CD4-positive, alpha-beta memory T cell (primary cell): ENCODE measurements at regions not wholly inside any gene's neighbourhood (a gene's known extent, or its start where the extent isn't known, plus 50 kb on each side); places are given as distances from the start of the nearest gene placed in this dataset.

Source experiments
- CTCF ChIA-PET: fragments of 350-600 bp; sonication (Branson Sonifier 250); formaldehyde crosslinking; loops from one replicate; lab custom pipeline; 2021; ENCODE audit warnings: inconsistent platforms; ENCODE audit not compliant: partially characterized antibody; lab: Charles Lee
- POLR2A ChIA-PET: fragments of 350-600 bp; sonication (Branson Sonifier 250); formaldehyde crosslinking; loops from one replicate; lab custom pipeline; 2021; ENCODE audit not compliant: partially characterized antibody; lab: Charles Lee
- DNase-seq, 5 donors: peaks; one replicate each; pipeline versions ENCODE4 v3.0.0 to v3.0.0-alpha.2; 2020 to 2022; ENCODE audit warnings: mixed read lengths in 1 of 5
- H3K27ac ChIP-seq: one replicate; pipeline ENCODE4 v1.7.0; 2013; ENCODE audit warnings: low read depth, low read length
- H3K27me3 ChIP-seq: 2 replicates; pipeline ENCODE4 v1.7.0; 2013; ENCODE audit warnings: mild to moderate bottlenecking, low read length, moderate library complexity; ENCODE audit not compliant: insufficient read depth
- H3K36me3 ChIP-seq: 2 replicates; pipeline ENCODE4 v1.7.0; 2013; ENCODE audit warnings: mild to moderate bottlenecking, low read length, moderate library complexity; ENCODE audit not compliant: insufficient read depth
- H3K4me1 ChIP-seq: 2 replicates; pipeline ENCODE4 v1.7.0; 2013; ENCODE audit warnings: mild to moderate bottlenecking, low read length, moderate library complexity; ENCODE audit not compliant: insufficient read depth
- H3K4me3 ChIP-seq, 2 donors: one replicate each; pipeline ENCODE4 v1.7.0; 2013; ENCODE audit warnings: low read length in 2 of 2, mild to moderate bottlenecking in 1 of 2
- H3K9me3 ChIP-seq, 2 donors: one replicate each; pipeline ENCODE4 v1.7.0; 2013; ENCODE audit warnings: low read length in 2 of 2, control low read depth in 1 of 2; ENCODE audit not compliant: control insufficient read depth in 1 of 2
- H3K27ac Mint-ChIP-seq, 7 donors: one replicate each; pipeline ENCODE4 v1.8.0; 2020 to 2021; ENCODE audit warnings: mixed read lengths in 7 of 7, mild to moderate bottlenecking in 6 of 7, inconsistent platforms in 3 of 7, moderate library complexity in 3 of 7
- H3K27me3 Mint-ChIP-seq, 2 donors: one replicate each; pipeline ENCODE4 v1.8.0; 2020 to 2021; ENCODE audit warnings: mixed read lengths in 2 of 2
- H3K36me3 Mint-ChIP-seq, 2 donors: one replicate each; pipeline ENCODE4 v1.8.0; 2020 to 2021; ENCODE audit warnings: mixed read lengths in 2 of 2, inconsistent platforms in 1 of 2, mild to moderate bottlenecking in 1 of 2
- H3K4me1 Mint-ChIP-seq, 4 donors: one replicate each; pipeline ENCODE4 v1.8.0; 2020 to 2021; ENCODE audit warnings: mixed read lengths in 4 of 4, mild to moderate bottlenecking in 1 of 4
- H3K4me3 Mint-ChIP-seq, 8 donors: one replicate each; pipeline ENCODE4 v1.8.0; 2020 to 2021; ENCODE audit warnings: mixed read lengths in 8 of 8, mild to moderate bottlenecking in 7 of 8, moderate library complexity in 6 of 8, inconsistent platforms in 3 of 8
- H3K9me3 Mint-ChIP-seq, 8 donors: one replicate each; pipeline ENCODE4 v1.8.0; 2020 to 2021; ENCODE audit warnings: mixed read lengths in 8 of 8, mild to moderate bottlenecking in 5 of 8, inconsistent platforms in 3 of 8, moderate library complexity in 1 of 8
- intact Hi-C: fragments of 100-400 bp; cut with micrococcal nuclease; formaldehyde crosslinking; loops from one replicate; pipeline ENCODE4 v1.15.1; 2023

GRCh38 chr3:16066975-16067374 lies 107.5 kb upstream of the GALNT15 start:
- intact Hi-C loops, result no loop called here
- H3K27me3 ChIP-seq, result no peaks in the 10 kb centered on the region
- H3K4me3 Mint-ChIP-seq, result no peak overlapping the region
- peaks cover 0 to 3% (median 0%) of the 10 kb centered on the region in 8 donors for H3K9me3 Mint-ChIP-seq
- DNase-seq, result no peak
- H3K27ac Mint-ChIP-seq, result no peak overlapping the region
- H3K36me3 ChIP-seq, result no peaks in the 10 kb centered on the region
- H3K9me3 ChIP-seq, result no peaks in the 10 kb centered on the region
- peaks cover 0 to 3% (median 0%) of the 10 kb centered on the region in 4 donors for H3K4me1 Mint-ChIP-seq
- H3K27ac ChIP-seq, result no peak overlapping the region
- ChIA-PET POLR2A (no interaction called here), CTCF (interaction anchor here (1.3 kb wide), 1 partner anchor 10 kb away, joined by 3 read pairs; no protein-coding TSS in a partner anchor)
- H3K4me1 ChIP-seq, result no peaks in the 10 kb centered on the region
- H3K4me3 ChIP-seq, result no peak overlapping the region
- H3K27me3 Mint-ChIP-seq, result peaks cover 2 to 13% of the 10 kb centered on the region in 2 donors
- no peaks in the 10 kb centered on the region for H3K36me3 Mint-ChIP-seq

GRCh38 chr3:16067837-16068471 lies 106.5 kb upstream of the GALNT15 start:
- peaks cover 2 to 10% of the 10 kb centered on the region in 2 donors for H3K27me3 Mint-ChIP-seq
- intact Hi-C loops, result no loop called here
- no peak for DNase-seq
- no peak overlapping the region for H3K27ac Mint-ChIP-seq
- POLR2A ChIA-PET, result no interaction called here
- H3K4me1 Mint-ChIP-seq, result peaks cover 0 to 3% (median 0%) of the 10 kb centered on the region in 4 donors
- peaks cover 0 to under 1% (median 0%) of the 10 kb centered on the region in 8 donors for H3K9me3 Mint-ChIP-seq
- Histone ChIP-seq H3K36me3 (no peaks in the 10 kb centered on the region), H3K27me3 (no peaks in the 10 kb centered on the region), H3K4me3 (no peak overlapping the region), H3K27ac (no peak overlapping the region), H3K9me3 (no peaks in the 10 kb centered on the region), H3K4me1 (no peaks in the 10 kb centered on the region)
- H3K36me3 Mint-ChIP-seq, result no peaks in the 10 kb centered on the region
- H3K4me3 Mint-ChIP-seq, result no peak overlapping the region
- CTCF ChIA-PET, result no interaction called here

- no peak overlapping the region for H3K27ac Mint-ChIP-seq
- H3K4me3 ChIP-seq, result no peak overlapping the region
- intact Hi-C loops, result no loop called here
- no peaks in the 10 kb centered on the region for H3K9me3 ChIP-seq
- H3K27me3 ChIP-seq, result no peaks in the 10 kb centered on the region
- CTCF ChIA-PET, result interaction anchor here (1.3 kb wide), 1 partner anchor 20 kb away, joined by 4 read pairs; no protein-coding TSS in a partner anchor
- peaks cover 1 to 7% of the 10 kb centered on the region in 2 donors for H3K27me3 Mint-ChIP-seq
- POLR2A ChIA-PET, result no interaction called here
- no peaks in the 10 kb centered on the region for H3K4me1 ChIP-seq
- DNase-seq, result no peak
- H3K4me1 Mint-ChIP-seq, result peaks cover 0 to 3% (median 0%) of the 10 kb centered on the region in 4 donors
- no peaks in the 10 kb centered on the region for H3K36me3 Mint-ChIP-seq
- no peaks in the 10 kb centered on the region for H3K9me3 Mint-ChIP-seq
- H3K36me3 ChIP-seq, result no peaks in the 10 kb centered on the region
- no peak overlapping the region for H3K4me3 Mint-ChIP-seq
- no peak overlapping the region for H3K27ac ChIP-seq
These were observed 105.1 kb upstream of the GALNT15 start for GRCh38 chr3:16069149-16069922.

GRCh38 chr3:16070707-16071106 lies 103.8 kb upstream of the GALNT15 start:
- Histone ChIP-seq H3K4me3 (no peak overlapping the region), H3K4me1 (no peaks in the 10 kb centered on the region), H3K36me3 (no peaks in the 10 kb centered on the region), H3K27me3 (no peaks in the 10 kb centered on the region), H3K27ac (no peak overlapping the region), H3K9me3 (no peaks in the 10 kb centered on the region)
- no peak for DNase-seq
- ChIA-PET CTCF (no interaction called here), POLR2A (no interaction called here)
- Mint-ChIP-seq H3K4me3 (no peak overlapping the region), H3K4me1 (no peaks in the 10 kb centered on the region), H3K27me3 (peaks cover 2 to 7% of the 10 kb centered on the region in 2 donors), H3K9me3 (no peaks in the 10 kb centered on the region), H3K36me3 (no peaks in the 10 kb centered on the region), H3K27ac (no peak overlapping the region)
- intact Hi-C loops, result no loop called here

- no peak overlapping the region for H3K4me3 ChIP-seq
- intact Hi-C loops, result no loop called here
- no peak overlapping the region for H3K27ac Mint-ChIP-seq
These were observed 103.3 kb upstream of the GALNT15 start for GRCh38 chr3:16071206-16071605.

GRCh38 chr3:16072420-16073110 lies 101.9 kb upstream of the GALNT15 start:
- Histone ChIP-seq H3K27me3 (no peaks in the 10 kb centered on the region), H3K27ac (no peak overlapping the region), H3K4me3 (no peak overlapping the region), H3K36me3 (no peaks in the 10 kb centered on the region), H3K4me1 (no peaks in the 10 kb centered on the region), H3K9me3 (no peaks in the 10 kb centered on the region)
- Mint-ChIP-seq H3K9me3 (peaks cover 0 to 11% (median 2%) of the 10 kb centered on the region in 8 donors), H3K4me3 (no peak overlapping the region), H3K27ac (no peak overlapping the region), H3K27me3 (peaks cover 1 to 2% of the 10 kb centered on the region in 2 donors), H3K4me1 (no peaks in the 10 kb centered on the region), H3K36me3 (no peaks in the 10 kb centered on the region)
- ChIA-PET POLR2A (no interaction called here), CTCF (no interaction called here)
- no peak for DNase-seq
- intact Hi-C loops, result no loop called here

More at GRCh38 chr3:16071206-16071605, 103.3 kb upstream of the GALNT15 start:
- H3K36me3 ChIP-seq, result no peaks in the 10 kb centered on the region
- Mint-ChIP-seq H3K27me3 (peaks cover 2 to 7% of the 10 kb centered on the region in 2 donors), H3K4me3 (no peak overlapping the region), H3K4me1 (no peaks in the 10 kb centered on the region), H3K36me3 (no peaks in the 10 kb centered on the region), H3K9me3 (no peaks in the 10 kb centered on the region)
- H3K4me1 ChIP-seq, result no peaks in the 10 kb centered on the region
- POLR2A ChIA-PET, result no interaction called here
- CTCF ChIA-PET, result no interaction called here
- H3K27me3 ChIP-seq, result no peaks in the 10 kb centered on the region
- H3K27ac ChIP-seq, result no peak overlapping the region
- no peaks in the 10 kb centered on the region for H3K9me3 ChIP-seq
- DNase-seq, result no peak

- peaks cover 1 to 2% of the 10 kb centered on the region in 2 donors for H3K27me3 Mint-ChIP-seq
- Histone ChIP-seq H3K4me1 (no peaks in the 10 kb centered on the region), H3K36me3 (no peaks in the 10 kb centered on the region), H3K27ac (no peak overlapping the region), H3K9me3 (no peaks in the 10 kb centered on the region), H3K4me3 (no peak overlapping the region), H3K27me3 (no peaks in the 10 kb centered on the region)
- ChIA-PET POLR2A (no interaction called here), CTCF (no interaction called here)
- no peaks in the 10 kb centered on the region for H3K36me3 Mint-ChIP-seq
- no peak for DNase-seq
- H3K4me1 Mint-ChIP-seq, result no peaks in the 10 kb centered on the region
- peaks cover 0 to 16% (median 3%) of the 10 kb centered on the region in 8 donors for H3K9me3 Mint-ChIP-seq
- no peak overlapping the region for H3K27ac Mint-ChIP-seq
- H3K4me3 Mint-ChIP-seq, result no peak overlapping the region
- intact Hi-C loops, result no loop called here
These were observed 101.3 kb upstream of the GALNT15 start for GRCh38 chr3:16073203-16073602.
